GM23338 (cell line): ENCODE measurements at regions not wholly inside any gene's neighbourhood (a gene's known extent, or its start where the extent isn't known, plus 50 kb on each side); places are given as distances from the start of the nearest gene placed in this dataset.

ENCODE experiments used
- ATAC-seq: fragments of 200-7000 bp; cut with Tn5 transposase; 3 replicates; pipeline ENCODE4 v1.9.1; 2020
- DNase-seq: peaks from one replicate; pipeline ENCODE4 v3.0.0-alpha.2; 2015; ENCODE audit warnings: low spot score
- H2AFZ ChIP-seq: fragments of 200-600 bp; sonication (generic); 2 replicates; pipeline ENCODE4 v1.8.0; 2016; ENCODE audit warnings: antibody characterized with exemption, mild to moderate bottlenecking, moderate library complexity
- H3F3A ChIP-seq: fragments of 200-600 bp; sonication (generic); replicated peaks from 2 replicates; pipeline ENCODE4 v1.8.0; 2017; ENCODE audit warnings: antibody characterized with exemption, mixed run types, low read depth
- H3K27ac ChIP-seq: fragments of 200-600 bp; sonication (generic); 2 replicates; pipeline ENCODE4 v1.6.1; 2016; ENCODE audit warnings: low read depth
- H3K27me3 ChIP-seq: fragments of 200-600 bp; sonication (generic); 2 replicates; pipeline ENCODE4 v1.8.0; 2016; ENCODE audit warnings: mild to moderate bottlenecking, mixed run types, moderate library complexity; ENCODE audit not compliant: insufficient read depth
- H3K36me3 ChIP-seq: fragments of 200-600 bp; sonication (generic); 2 replicates; pipeline ENCODE4 v1.8.0; 2016; ENCODE audit warnings: mild to moderate bottlenecking; ENCODE audit not compliant: insufficient read depth
- H3K4me1 ChIP-seq: fragments of 200-600 bp; sonication (generic); 2 replicates; pipeline ENCODE4 v1.8.0; 2016; ENCODE audit warnings: mild to moderate bottlenecking, moderate library complexity; ENCODE audit not compliant: insufficient read depth
- H3K4me2 ChIP-seq: fragments of 200-600 bp; sonication (generic); 2 replicates; pipeline ENCODE4 v1.7.1; 2017; ENCODE audit warnings: mixed run types
- H3K4me3 ChIP-seq: fragments of 200-600 bp; sonication (generic); 2 replicates; pipeline ENCODE4 v1.6.1; 2016; ENCODE audit warnings: mixed run types
- H3K79me2 ChIP-seq: fragments of 200-600 bp; sonication (generic); replicated peaks from 2 replicates; pipeline ENCODE4 v1.8.0; 2017; ENCODE audit warnings: mild to moderate bottlenecking; ENCODE audit not compliant: insufficient read depth
- H3K9me2 ChIP-seq: fragments of 200-600 bp; sonication (generic); 2 replicates; pipeline ENCODE4 v1.8.0; 2017; ENCODE audit not compliant: insufficient read depth
- H4K20me1 ChIP-seq: fragments of 200-600 bp; sonication (generic); replicated peaks from 2 replicates; pipeline ENCODE4 v1.8.0; 2017; ENCODE audit warnings: mild to moderate bottlenecking; ENCODE audit not compliant: insufficient read depth
- H3K27ac Mint-ChIP-seq: 2 replicates; pipeline ENCODE4 v1.8.0; 2020; ENCODE audit warnings: inconsistent platforms, mild to moderate bottlenecking, moderate library complexity, mixed read lengths
- H3K27me3 Mint-ChIP-seq: 3 replicates; pipeline ENCODE4 v1.8.0; 2022; ENCODE audit warnings: low read depth, mild to moderate bottlenecking, moderate library complexity, mixed read lengths, inconsistent platforms; ENCODE audit not compliant: insufficient read depth, poor library complexity
- H3K36me3 Mint-ChIP-seq: 3 replicates; pipeline ENCODE4 v1.8.0; 2021; ENCODE audit warnings: low read depth, mild to moderate bottlenecking, inconsistent platforms, moderate library complexity, mixed read lengths
- H3K4me1 Mint-ChIP-seq: 3 replicates; pipeline ENCODE4 v1.8.0; 2020; ENCODE audit warnings: mild to moderate bottlenecking, inconsistent platforms, mixed read lengths
- H3K4me3 Mint-ChIP-seq: 3 replicates; pipeline ENCODE4 v1.8.0; 2021; ENCODE audit warnings: moderate library complexity, mild to moderate bottlenecking, inconsistent platforms, mixed read lengths
- H3K9me3 Mint-ChIP-seq: 3 replicates; pipeline ENCODE4 v1.8.0; 2020; ENCODE audit warnings: moderate library complexity, mild to moderate bottlenecking, inconsistent platforms, mixed read lengths
- CREB1 ChIP-seq: fragments of 250-450 bp; sonication (Bioruptor Pico); IDR thresholded peaks from 2 replicates; pipeline ENCODE4 v1.5.0; 2020; ENCODE audit warnings: low read depth, mild to moderate bottlenecking, moderate library complexity
- EZH2 ChIP-seq: fragments of 200-600 bp; sonication (generic); IDR thresholded peaks from one replicate; pipeline ENCODE4 v1.8.0; 2017; ENCODE audit warnings: antibody characterized with exemption, mild to moderate bottlenecking, low read depth; ENCODE audit not compliant: unreplicated experiment
- NANOG ChIP-seq: IDR thresholded peaks from 2 replicates; pipeline ENCODE4 v1.6.1; 2016; ENCODE audit warnings: antibody characterized with exemption, borderline replicate concordance
- POLR2AphosphoS5 ChIP-seq: IDR thresholded peaks from 2 replicates; pipeline ENCODE4 v1.6.1; 2016; ENCODE audit warnings: antibody characterized with exemption, low read depth
- REST ChIP-seq: IDR thresholded peaks from one replicate; pipeline ENCODE4 v1.6.1; 2018; ENCODE audit warnings: antibody characterized with exemption; ENCODE audit not compliant: unreplicated experiment
- STAT1 ChIP-seq: IDR thresholded peaks from one replicate; pipeline ENCODE4 v1.6.1; 2016; ENCODE audit warnings: antibody characterized with exemption; ENCODE audit not compliant: unreplicated experiment
- ZNF114 ChIP-seq: fragments of 250-450 bp; sonication (Bioruptor Pico); IDR thresholded peaks from 2 replicates; pipeline ENCODE4 v1.5.0; 2020; ENCODE audit warnings: mild to moderate bottlenecking, moderate library complexity
- TF ChIP-seq, protein P1 (sequence below): fragments of 250-450 bp; sonication (Bioruptor Pico); IDR thresholded peaks from 2 replicates; pipeline ENCODE4 v1.5.0; 2020; ENCODE audit warnings: mild to moderate bottlenecking, moderate library complexity
- TF ChIP-seq, protein P2 (sequence below), 2 experiments: fragments of 200-600 bp in 1 of 2; sonication (generic) in 1 of 2; conservative IDR thresholded peaks; 2 replicates each; pipeline versions ENCODE4 v1.5.1 to v1.6.1; 2016 to 2017; ENCODE audit warnings: antibody characterized with exemption in 2 of 2, low read depth in 2 of 2, mild to moderate bottlenecking in 2 of 2, moderate library complexity in 1 of 2

DNA sequence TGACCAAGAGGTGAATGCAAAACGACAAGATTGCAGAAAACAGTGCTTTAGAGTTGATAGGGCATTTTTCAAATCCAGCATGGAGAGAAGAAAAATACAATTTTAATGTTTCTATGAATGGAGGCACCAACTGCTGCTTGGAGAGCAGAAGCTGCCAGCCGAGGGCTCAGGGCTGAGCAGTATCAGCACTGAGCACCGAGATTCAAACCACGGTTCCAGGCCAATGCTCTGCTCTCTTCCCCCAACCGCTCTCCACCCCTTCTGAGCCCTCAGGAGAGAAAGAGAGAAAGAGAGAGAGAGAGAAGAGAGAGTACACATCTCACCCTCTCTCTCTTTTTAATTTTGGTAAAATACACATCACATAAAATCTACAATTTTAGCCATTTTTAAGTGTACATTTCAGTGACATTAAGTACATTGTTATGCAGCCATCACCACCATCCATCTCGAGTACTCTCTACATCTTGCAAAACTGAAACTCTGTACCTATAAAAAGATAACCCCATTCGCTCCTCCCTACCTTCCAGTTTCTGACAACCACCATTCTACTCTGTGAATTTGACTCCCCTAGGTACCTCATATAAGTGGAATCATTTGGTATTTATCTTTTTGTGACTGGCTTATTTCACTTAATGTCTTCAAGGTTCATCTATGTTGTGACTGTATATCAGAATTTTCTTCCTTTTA, 333.3 kb downstream of the MIAT start:
- H3K27me3 Mint-ChIP-seq, result peaks cover 2% of the 10 kb centered on the region
- Histone ChIP-seq H3K9me2 (peaks cover 3% of the 10 kb centered on the region; the same call in 1 of the 2 replicates), H3F3A (no peaks in the 10 kb centered on the region), H3K4me3 (no peak overlapping the region), H3K36me3 (no peaks in the 10 kb centered on the region), H3K4me2 (no peak overlapping the region), H2AFZ (no peak overlapping the region), H3K27ac (no peak overlapping the region), H3K79me2 (no peaks in the 10 kb centered on the region), H3K27me3 (no peaks in the 10 kb centered on the region), H3K4me1 (peaks cover 17% of the 10 kb centered on the region), H4K20me1 (no peaks in the 10 kb centered on the region)
- ATAC-seq (no peak), DNase-seq (no peak)
- H3K27ac Mint-ChIP-seq, result no peak overlapping the region
- no peak overlapping the region for H3K4me3 Mint-ChIP-seq
- no peaks in the 10 kb centered on the region for H3K36me3 Mint-ChIP-seq
- no peaks in the 10 kb centered on the region for H3K9me3 Mint-ChIP-seq
- TF ChIP-seq NANOG (no peak), EZH2 (no peak), REST (no peak), CREB1 (CRISPR knock-in tag) (no peak), ZNF114 (CRISPR knock-in tag) (no peak), STAT1 (no peak), POLR2AphosphoS5 (no peak)
- TF ChIP-seq, protein P1, sequence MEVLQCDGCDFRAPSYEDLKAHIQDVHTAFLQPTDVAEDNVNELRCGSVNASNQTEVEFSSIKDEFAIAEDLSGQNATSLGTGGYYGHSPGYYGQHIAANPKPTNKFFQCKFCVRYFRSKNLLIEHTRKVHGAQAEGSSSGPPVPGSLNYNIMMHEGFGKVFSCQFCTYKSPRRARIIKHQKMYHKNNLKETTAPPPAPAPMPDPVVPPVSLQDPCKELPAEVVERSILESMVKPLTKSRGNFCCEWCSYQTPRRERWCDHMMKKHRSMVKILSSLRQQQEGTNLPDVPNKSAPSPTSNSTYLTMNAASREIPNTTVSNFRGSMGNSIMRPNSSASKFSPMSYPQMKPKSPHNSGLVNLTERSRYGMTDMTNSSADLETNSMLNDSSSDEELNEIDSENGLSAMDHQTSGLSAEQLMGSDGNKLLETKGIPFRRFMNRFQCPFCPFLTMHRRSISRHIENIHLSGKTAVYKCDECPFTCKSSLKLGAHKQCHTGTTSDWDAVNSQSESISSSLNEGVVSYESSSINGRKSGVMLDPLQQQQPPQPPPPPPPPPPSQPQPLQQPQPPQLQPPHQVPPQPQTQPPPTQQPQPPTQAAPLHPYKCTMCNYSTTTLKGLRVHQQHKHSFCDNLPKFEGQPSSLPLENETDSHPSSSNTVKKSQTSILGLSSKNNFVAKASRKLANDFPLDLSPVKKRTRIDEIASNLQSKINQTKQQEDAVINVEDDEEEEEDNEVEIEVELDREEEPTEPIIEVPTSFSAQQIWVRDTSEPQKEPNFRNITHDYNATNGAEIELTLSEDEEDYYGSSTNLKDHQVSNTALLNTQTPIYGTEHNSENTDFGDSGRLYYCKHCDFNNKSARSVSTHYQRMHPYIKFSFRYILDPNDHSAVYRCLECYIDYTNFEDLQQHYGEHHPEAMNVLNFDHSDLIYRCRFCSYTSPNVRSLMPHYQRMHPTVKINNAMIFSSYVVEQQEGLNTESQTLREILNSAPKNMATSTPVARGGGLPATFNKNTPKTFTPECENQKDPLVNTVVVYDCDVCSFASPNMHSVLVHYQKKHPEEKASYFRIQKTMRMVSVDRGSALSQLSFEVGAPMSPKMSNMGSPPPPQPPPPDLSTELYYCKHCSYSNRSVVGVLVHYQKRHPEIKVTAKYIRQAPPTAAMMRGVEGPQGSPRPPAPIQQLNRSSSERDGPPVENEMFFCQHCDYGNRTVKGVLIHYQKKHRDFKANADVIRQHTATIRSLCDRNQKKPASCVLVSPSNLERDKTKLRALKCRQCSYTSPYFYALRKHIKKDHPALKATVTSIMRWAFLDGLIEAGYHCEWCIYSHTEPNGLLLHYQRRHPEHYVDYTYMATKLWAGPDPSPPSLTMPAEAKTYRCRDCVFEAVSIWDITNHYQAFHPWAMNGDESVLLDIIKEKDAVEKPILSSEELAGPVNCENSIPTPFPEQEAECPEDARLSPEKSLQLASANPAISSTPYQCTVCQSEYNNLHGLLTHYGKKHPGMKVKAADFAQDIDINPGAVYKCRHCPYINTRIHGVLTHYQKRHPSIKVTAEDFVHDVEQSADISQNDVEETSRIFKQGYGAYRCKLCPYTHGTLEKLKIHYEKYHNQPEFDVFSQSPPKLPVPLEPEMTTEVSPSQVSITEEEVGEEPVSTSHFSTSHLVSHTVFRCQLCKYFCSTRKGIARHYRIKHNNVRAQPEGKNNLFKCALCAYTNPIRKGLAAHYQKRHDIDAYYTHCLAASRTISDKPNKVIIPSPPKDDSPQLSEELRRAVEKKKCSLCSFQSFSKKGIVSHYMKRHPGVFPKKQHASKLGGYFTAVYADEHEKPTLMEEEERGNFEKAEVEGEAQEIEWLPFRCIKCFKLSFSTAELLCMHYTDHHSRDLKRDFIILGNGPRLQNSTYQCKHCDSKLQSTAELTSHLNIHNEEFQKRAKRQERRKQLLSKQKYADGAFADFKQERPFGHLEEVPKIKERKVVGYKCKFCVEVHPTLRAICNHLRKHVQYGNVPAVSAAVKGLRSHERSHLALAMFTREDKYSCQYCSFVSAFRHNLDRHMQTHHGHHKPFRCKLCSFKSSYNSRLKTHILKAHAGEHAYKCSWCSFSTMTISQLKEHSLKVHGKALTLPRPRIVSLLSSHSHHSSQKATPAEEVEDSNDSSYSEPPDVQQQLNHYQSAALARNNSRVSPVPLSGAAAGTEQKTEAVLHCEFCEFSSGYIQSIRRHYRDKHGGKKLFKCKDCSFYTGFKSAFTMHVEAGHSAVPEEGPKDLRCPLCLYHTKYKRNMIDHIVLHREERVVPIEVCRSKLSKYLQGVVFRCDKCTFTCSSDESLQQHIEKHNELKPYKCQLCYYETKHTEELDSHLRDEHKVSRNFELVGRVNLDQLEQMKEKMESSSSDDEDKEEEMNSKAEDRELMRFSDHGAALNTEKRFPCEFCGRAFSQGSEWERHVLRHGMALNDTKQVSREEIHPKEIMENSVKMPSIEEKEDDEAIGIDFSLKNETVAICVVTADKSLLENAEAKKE (CRISPR knock-in tag), result no peak
- TF ChIP-seq, protein P2, sequence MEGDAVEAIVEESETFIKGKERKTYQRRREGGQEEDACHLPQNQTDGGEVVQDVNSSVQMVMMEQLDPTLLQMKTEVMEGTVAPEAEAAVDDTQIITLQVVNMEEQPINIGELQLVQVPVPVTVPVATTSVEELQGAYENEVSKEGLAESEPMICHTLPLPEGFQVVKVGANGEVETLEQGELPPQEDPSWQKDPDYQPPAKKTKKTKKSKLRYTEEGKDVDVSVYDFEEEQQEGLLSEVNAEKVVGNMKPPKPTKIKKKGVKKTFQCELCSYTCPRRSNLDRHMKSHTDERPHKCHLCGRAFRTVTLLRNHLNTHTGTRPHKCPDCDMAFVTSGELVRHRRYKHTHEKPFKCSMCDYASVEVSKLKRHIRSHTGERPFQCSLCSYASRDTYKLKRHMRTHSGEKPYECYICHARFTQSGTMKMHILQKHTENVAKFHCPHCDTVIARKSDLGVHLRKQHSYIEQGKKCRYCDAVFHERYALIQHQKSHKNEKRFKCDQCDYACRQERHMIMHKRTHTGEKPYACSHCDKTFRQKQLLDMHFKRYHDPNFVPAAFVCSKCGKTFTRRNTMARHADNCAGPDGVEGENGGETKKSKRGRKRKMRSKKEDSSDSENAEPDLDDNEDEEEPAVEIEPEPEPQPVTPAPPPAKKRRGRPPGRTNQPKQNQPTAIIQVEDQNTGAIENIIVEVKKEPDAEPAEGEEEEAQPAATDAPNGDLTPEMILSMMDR (conservative IDR thresholded peaks at IDR 0.05; ENCODE audit: low read depth in 2 of 2), result no peak
- no peaks in the 10 kb centered on the region for H3K4me1 Mint-ChIP-seq
